Epithelial cell of proximal tubule (primary cell): ENCODE measurements at regions not wholly inside any gene's neighbourhood (a gene's known extent, or its start where the extent isn't known, plus 50 kb on each side); places are given as distances from the start of the nearest gene placed in this dataset.
A peak's percentile ranks its signal among the peaks of the same experiment; 100 is the strongest.
"Not testable (repeated sequence)": the region's sequence is repeated elsewhere in the genome, so short reads cannot be mapped to it uniquely, and the experiment has no call there.

Experiments
- DNase-seq: peaks from one replicate; pipeline ENCODE4 v3.0.0-alpha.2; 2011; ENCODE audit warnings: low read depth
- H3K4me3 ChIP-seq: 2 replicates; pipeline ENCODE4 v1.5.1; 2011; ENCODE audit warnings: low read depth, mild to moderate bottlenecking, low read length
- TF ChIP-seq, protein P1 (sequence below): conservative IDR thresholded peaks from 2 replicates; pipeline ENCODE4 v1.5.1; 2012; ENCODE audit warnings: low read depth, mild to moderate bottlenecking, low read length

DNA sequence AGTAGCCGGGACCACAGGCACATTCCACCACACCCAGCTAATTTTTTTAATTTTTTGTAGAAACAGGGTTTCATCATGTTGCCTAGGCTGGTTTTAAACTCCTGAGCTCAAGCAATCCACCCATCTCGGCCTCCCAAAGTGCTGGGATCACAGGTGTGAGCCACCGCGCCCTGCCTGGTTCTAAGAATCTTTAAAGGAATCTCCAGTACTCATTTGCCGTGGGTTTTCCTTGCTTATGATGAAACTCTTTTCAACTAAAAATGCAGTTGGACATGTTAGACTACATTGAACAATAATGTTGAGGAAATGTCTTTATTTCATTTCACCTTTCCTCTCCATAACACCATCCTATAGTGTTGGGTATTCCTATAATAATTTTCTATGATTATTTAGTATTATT is 121.6 kb downstream of the ZNF281 start:
- no peak overlapping the region for H3K4me3 ChIP-seq
- no peak for DNase-seq
- TF ChIP-seq, protein P1, sequence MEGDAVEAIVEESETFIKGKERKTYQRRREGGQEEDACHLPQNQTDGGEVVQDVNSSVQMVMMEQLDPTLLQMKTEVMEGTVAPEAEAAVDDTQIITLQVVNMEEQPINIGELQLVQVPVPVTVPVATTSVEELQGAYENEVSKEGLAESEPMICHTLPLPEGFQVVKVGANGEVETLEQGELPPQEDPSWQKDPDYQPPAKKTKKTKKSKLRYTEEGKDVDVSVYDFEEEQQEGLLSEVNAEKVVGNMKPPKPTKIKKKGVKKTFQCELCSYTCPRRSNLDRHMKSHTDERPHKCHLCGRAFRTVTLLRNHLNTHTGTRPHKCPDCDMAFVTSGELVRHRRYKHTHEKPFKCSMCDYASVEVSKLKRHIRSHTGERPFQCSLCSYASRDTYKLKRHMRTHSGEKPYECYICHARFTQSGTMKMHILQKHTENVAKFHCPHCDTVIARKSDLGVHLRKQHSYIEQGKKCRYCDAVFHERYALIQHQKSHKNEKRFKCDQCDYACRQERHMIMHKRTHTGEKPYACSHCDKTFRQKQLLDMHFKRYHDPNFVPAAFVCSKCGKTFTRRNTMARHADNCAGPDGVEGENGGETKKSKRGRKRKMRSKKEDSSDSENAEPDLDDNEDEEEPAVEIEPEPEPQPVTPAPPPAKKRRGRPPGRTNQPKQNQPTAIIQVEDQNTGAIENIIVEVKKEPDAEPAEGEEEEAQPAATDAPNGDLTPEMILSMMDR, result no peak

DNA sequence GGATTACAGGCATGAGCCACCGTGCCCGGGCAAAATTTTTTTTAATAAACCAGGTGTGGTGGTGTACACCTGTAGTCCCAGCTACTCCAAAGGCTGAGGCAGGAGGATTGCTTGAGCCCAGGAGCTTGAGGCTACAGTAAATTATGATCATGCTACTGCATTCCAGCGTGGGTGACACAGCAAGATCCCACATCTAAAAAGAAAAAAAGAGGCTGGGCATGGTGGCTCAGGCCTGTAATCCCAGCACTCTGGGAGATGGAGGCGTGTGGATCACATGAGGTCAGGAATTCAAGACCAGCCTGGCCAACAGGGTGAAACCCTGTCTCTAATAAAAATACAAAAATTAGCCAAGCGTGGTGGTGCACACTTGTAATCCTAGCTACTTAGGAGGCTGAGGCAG is 125.6 kb downstream of the ZNF281 start:
- not testable (repeated sequence) for DNase-seq

DNA sequence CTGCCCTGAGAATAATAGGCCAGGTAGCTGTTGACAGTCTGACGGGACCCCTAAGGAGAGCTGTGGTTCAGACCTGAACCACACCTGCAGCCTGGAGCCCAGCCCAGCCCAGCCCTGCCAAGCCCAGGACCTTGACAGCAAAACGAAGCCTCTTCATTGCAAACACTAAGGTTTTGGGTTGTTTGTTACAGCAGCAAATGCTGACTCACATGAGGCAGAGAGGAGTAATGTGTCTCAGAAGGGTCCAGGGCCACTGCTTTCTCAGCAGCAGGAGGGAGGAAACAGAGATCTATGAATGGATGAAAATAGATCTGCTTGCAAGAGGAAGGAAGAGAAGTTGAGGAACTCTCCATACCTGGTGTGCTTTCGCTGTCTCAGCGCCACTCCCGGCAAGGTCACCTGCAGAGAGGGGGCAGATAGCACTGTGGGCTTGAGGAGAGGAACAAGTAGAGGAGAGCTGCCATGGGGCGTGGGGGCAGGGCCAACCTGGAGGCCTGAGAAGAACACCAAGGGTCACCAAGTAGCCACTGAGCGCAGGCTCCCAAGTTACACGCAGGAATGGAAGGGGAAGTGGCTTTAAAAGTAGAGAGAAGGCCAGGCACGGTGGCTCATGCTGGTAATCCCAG is 127.2 kb downstream of the ZNF281 start:
- H3K4me3 ChIP-seq, result no peak overlapping the region
- TF ChIP-seq, protein P1, result no peak
- no peak for DNase-seq

More for the DNA sequence above, 125.6 kb downstream of the ZNF281 start:
- not testable (repeated sequence) for H3K4me3 ChIP-seq

DNA sequence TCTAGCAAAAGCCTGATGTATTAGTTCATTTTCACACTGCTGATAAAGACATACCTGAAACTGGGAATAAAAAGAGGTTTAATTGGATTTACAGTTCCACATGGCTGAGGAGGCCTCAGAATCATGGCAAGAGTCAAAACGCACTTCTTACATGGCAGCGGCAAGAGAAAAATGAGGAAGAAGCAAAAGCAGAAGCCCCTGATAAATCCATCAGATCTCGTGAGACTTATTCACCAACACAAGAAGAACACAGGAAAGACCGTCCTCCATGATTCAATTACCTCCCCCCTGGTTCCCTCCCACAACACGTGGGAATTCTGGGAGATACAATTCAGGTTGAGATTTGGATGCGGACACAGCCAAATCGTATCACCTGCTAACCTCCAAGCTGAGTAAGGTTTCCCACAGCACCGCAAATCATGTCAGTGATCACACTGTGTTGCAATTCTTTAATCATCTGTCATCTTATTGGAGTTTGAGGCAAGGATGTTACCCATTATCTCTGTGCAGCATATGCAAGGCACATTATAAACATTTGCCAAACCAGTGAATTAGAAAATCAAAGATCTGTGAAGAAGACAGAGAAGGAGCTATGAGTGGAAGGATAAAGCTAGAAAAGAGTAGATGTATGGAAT is 128.5 kb downstream of the ZNF281 start:
- DNase-seq, result no peak
- H3K4me3 ChIP-seq, result no peak overlapping the region
- TF ChIP-seq, protein P1, result no peak

DNA sequence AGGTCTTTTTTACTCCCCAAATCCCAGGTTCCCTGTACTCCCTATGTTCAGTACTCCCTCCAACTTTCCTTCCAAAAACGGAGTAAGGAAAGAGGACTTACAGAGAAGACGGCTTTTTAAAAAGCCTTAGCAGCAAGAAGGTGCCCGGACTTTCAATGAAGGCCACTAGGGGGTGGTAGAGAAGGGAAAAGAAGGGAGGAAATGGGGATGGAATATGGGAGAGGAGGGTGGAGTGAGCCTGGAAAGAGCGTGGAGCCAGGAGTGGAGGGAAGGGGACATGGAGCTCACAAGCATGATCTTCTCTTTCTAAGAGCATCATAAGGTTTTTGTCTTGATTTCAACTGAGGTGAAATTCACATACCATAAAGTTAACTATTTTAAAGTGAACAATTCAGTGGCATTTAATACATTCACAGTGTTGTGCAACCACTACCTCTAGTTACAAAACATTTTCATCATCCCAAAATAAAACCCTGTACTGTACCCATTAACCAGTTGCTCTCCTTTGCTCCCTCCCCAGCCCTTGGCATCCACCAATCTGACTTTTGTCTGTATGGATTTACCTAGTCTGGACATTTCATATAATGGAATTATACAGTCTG is 129.9 kb downstream of the ZNF281 start:
- DNase-seq, result no peak
- H3K4me3 ChIP-seq, result no peak overlapping the region
- TF ChIP-seq, protein P1, result peak; percentile 73

DNA sequence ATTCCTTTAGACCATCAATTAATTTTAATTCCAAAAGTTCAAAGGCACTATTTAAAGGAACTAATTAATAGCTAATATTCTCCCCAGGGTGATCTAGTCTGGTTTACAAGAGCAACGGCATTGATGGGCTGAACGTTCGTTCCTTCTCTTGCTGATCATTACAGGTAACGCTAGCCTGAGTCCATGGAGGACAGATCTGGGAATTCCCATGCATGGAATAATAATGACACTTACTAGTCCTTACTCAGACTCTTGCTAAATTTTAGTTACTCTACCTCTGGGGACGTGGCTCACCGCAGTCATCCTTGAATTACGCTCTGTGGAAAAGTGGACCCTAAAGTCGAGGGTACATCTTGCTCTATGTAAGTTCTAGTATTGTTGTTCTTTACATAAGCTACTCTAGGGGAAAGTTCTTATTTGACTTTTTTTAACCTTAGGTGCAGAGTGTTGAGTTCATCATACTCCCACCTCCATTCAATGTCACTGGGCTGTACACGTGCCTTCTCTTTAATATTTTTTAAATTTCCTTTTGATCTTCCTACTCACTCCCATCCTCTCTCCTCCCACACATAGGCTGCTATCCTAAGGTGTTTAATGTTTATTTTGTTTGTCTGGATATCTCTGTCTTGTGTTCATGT is 133.9 kb downstream of the ZNF281 start:
- no peak for DNase-seq
- TF ChIP-seq, protein P1, result no peak
- no peak overlapping the region for H3K4me3 ChIP-seq

DNA sequence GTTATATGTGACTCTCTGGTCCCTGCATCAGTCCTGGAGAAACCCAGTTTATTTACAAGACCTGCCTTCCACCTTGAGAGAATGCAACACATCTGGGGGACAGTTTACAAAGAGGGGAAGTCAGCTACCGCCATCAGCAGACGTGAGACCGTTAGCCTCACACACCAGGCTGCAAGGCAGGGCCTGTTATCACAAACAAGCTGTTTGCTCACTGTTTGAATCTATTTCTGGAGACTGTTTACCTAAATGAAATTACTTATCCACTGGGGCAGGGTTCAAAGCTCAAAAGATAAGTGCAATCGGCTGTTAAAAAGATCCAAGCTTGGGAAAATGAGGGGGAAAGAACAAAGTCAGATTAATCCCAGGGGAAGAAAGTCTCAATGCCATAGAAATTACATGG is 134.4 kb downstream of the ZNF281 start:
- no peak for DNase-seq
- no peak overlapping the region for H3K4me3 ChIP-seq
- TF ChIP-seq, protein P1, result no peak
